Vagina (tissue), 2 donors: ENCODE measurements at regions not wholly inside any gene's neighbourhood (a gene's known extent, or its start where the extent isn't known, plus 50 kb on each side); places are given as distances from the start of the nearest gene placed in this dataset.

Experiments used
- CTCF ChIP-seq, 3 experiments: fragments of 450-650 bp in 2 of 3; fragments of 200-600 bp in 1 of 3; sonication (generic) in 1 of 3; IDR thresholded peaks; one replicate each; pipeline ENCODE4 v1.5.1; 2017 to 2019; ENCODE audit warnings: antibody characterized with exemption in 3 of 3, mild to moderate bottlenecking in 2 of 3, moderate library complexity in 2 of 3
- POLR2A ChIP-seq, 2 donors: fragments of 450-650 bp; IDR thresholded peaks; one replicate each; pipeline ENCODE4 v1.6.1; 2017; ENCODE audit warnings: antibody characterized with exemption in 2 of 2, mild to moderate bottlenecking in 2 of 2, moderate library complexity in 2 of 2

- no peak for TF ChIP-seq CTCF (IDR thresholded peaks at IDR 0.05)
- no peak for TF ChIP-seq POLR2A (IDR thresholded peaks at IDR 0.05)
Observed at GRCh38 chr5:152987131-152987530, 503.3 kb upstream of the GRIA1 start.
